Activated CD4-positive, alpha-beta T cell treated with anti-CD3 and anti-CD28 coated beads, Interleukin-2, Interleukin-6, amounts not matched to agents 100 ng/mL and 50 ng/mL, durations not matched to agents 16 hours and 8 hours (primary cell): ENCODE measurements at regions not wholly inside any gene's neighbourhood (a gene's known extent, or its start where the extent isn't known, plus 50 kb on each side); places are given as distances from the start of the nearest gene placed in this dataset.

Source experiments
- DNase-seq: peaks from one replicate; pipeline ENCODE4 v3.0.0-alpha.2; 2020

DNA sequence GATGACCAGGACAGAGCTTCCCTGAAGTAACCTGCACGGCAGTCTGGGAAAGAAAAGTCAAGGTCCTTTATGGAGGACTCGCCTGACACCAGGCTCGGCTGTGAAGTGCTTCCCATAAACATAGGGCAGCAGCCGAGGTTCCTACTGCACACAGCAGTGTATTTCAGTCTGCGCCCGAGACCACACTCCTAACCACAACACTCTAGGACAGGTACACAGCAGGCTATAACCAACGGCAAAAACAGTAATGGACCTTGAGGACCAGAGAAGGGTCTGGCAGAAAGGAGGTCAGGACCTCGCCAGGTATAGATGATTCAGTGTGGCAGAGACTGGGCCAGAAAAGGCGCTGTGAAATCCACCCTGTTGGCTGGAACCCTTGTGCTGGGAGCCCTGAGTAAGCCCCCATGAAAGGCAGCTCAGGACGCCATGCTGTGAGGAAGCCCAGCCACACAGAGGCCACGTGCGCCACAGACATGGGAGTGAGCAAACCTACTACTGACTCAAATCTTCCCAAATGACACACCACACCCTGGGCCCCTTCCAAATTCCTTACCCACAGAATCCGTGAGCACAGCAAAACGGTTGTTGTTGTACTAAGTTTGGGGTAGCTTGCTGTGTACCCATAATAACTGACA lies 129.6 kb upstream of the CST7 start:
- no peak for DNase-seq

GRCh38 chr20:24820345-24820744 lies 128.7 kb upstream of the CST7 start:
- no peak for DNase-seq

DNA sequence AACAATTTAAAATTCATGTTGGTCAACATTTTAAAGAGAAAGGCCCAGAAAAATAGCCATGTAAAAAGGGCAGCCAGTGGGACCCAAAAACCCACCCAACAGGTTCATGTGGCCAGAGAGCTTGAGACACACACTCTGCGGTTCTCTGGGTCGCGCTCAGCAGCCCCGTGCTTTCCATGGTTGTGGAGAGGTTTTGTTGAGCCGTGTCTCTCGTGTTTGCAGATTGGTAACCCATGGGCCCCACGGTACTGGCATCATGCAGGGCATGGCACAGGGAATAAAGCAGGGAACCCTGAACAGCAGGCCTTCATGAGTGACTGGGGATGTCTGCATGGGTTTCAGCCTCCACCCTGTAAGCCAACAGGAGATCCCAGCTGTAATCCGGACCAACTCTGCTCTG lies 127.7 kb upstream of the CST7 start:
- DNase-seq: no peak

DNA sequence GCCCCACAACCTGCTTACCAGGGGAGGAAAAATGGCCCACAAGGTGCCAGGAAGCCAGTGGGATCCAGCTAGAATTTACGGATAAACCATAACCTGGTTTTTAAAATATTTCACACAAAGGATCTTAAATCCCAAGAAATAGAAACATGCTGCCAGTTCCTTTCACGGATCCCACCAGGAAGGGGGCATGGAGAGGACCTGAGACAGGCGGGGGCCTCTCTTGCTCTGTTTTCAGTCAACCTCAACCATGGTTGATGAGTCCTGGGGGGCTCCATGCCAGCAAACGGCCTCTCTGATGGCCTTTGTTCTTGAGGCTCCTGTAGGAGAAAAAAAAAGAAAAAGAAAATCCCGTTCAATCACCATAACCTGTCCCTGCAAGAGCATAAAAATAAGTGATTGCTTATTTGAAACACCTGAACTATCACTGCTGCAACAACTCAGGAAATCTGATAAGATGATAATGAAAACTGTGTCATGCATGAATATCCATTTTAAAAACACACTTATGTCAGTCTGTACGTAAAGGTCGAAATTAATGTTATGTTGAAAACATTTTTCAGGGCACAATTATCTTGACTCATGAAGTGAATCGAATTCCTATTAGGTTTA lies 125.8 kb upstream of the CST7 start:
- DNase-seq: no peak

- DNase-seq: no peak
Observed at GRCh38 chr20:24823989-24824693, 124.9 kb upstream of the CST7 start.

- no peak for DNase-seq
Observed at GRCh38 chr20:24825591-24825990, 123.5 kb upstream of the CST7 start.

DNA sequence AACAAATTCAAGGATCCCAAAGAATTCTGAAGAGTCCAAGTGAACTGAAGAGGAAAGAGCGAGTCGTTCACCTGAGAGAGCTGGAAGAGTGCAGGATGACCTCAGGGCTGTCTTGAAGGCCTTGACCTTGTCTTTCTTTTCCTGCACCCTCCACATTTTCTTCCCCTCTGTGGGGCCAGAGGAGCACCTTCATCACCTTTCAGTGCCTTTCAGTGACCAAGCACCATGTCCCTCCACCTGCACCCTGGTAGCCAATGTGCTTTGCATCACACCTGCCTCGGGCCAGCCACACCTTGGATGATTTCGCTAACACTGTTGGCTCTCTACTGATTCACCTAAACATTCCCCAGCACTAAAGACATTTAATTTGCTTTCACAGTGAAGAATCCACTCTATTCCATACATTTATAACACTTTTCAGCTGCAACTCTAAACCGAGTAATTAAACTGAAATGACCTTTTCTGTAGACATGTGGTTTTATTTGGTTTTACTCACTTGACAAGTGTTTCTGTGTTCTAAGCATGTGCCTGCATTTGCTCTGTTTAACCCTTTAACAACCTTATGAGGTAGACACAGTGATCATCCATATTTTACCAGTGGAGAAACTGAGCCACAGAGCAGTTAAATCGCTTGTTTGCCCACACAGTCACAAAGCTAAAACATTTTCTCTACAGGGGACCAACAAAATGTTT lies 121.3 kb upstream of the CST7 start:
- no peak for DNase-seq

DNA sequence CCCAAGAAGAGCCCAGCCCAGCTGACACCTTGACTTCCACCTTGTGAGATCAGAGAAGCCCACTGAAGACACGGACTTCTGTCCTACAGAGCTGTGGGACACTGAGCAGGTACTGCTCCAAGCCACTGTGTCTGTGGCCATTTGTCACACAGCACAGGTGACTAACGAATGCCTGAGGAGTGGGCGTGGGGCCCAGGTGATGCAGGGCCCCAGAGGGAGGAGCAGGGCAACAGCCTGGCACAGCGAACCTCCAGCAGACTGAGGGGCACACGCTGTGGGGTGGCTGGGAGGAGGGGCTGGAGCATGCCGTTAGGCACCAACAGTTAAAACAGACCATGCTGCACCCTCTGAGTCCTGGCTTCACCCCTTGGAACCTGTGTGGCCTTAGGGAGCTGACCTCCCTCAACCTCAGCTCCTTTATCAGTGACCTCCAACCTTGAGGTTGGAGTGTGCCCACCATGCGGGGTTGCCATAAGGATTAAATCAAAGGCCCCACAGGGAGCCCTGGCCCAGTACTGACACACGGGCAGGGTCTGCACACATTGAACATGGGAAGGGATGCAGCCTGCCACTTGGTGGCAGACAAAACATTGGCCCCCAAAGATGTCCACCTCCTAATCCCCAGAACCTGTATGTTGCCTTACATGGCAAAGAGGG lies 119.9 kb upstream of the CST7 start:
- no peak for DNase-seq

GRCh38 chr20:24829649-24830370 lies 119.3 kb upstream of the CST7 start:
- DNase-seq: no peak

DNA sequence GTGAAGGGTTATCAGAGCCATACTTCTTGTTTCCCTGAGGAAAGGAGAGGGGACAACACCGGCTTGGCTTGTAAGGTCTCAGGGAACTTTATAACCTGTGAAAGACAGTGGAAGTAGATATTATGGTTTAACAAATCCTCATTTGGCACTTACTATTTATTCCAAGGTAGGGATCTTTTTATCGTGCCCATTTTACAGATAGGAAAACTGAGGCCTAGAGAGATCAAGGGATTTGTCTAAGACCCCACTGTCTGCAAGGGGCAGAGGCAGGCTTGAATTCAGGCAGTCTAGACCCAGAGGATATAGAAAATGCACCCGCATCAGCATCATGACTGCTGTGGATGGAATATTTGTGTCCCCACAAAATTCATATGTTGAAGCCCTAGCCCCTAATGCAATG lies 118.4 kb upstream of the CST7 start:
- DNase-seq: no peak

- no peak for DNase-seq
Observed at GRCh38 chr20:24831232-24831631, 117.8 kb upstream of the CST7 start.

DNA sequence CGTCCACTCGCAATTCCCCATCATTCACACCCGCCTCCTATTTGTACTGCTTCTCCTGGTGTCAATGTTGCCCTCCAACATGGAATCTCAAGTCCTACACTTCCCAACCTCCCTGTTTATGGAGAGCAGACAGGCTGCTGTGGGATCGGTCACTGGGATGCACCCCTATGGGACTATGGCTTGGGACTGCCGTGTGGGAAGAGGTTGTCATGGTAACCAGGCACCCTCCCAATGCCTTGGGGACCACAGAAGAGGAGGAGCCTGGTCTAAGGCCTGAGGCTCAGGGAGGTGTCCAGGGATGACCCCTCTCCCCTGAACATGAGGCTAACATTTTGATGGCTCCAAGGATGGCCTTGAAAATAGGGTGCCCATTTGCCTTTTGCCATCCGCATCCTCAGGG lies 116.6 kb upstream of the CST7 start:
- no peak for DNase-seq

DNA sequence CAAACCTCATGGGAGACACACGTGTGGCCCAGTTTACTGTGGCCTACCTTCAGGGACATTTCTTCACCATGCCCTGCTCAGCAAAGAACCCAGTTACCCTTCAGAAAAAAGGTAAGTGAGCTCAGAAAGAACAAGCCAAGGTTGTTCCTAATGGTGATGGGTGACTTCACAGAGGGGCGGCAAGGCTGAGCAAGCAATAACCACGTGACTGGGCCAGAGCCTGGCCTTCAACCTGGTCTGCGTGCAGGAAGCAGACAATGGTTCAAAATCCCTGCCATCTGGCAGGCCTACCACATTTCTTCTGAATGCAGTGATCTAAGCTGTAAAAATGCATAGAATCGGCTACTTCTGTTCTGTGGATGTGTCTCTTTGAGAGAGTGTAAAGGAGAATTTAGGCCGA lies 115.5 kb upstream of the CST7 start:
- no peak for DNase-seq

DNA sequence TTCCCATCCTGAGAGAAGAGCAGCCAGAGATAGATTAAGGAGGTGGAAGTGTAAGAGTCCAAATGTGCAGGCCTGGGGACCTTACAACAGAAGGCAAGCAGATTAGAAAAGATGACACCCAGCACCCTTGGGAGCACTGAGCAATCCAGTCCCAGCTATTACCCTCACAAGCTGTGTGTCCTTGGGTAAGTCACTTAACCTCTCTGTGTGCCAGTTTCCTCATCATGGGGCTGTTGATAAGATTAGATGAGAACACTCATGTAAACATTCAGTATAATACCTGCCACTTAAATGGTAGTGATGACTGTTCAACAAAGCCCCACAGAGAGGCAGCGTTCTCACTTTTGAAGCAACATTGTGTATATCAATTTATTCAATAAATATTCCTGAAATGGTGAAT lies 114.8 kb upstream of the CST7 start:
- DNase-seq: no peak

- no peak for DNase-seq
Observed at GRCh38 chr20:24835195-24835594, 113.9 kb upstream of the CST7 start.

- DNase-seq: no peak
Observed at GRCh38 chr20:24836041-24836533, 113.0 kb upstream of the CST7 start.

- no peak for DNase-seq
Observed at GRCh38 chr20:24836661-24837299, 112.3 kb upstream of the CST7 start.

GRCh38 chr20:24837781-24838450 lies 111.2 kb upstream of the CST7 start:
- no peak for DNase-seq

DNA sequence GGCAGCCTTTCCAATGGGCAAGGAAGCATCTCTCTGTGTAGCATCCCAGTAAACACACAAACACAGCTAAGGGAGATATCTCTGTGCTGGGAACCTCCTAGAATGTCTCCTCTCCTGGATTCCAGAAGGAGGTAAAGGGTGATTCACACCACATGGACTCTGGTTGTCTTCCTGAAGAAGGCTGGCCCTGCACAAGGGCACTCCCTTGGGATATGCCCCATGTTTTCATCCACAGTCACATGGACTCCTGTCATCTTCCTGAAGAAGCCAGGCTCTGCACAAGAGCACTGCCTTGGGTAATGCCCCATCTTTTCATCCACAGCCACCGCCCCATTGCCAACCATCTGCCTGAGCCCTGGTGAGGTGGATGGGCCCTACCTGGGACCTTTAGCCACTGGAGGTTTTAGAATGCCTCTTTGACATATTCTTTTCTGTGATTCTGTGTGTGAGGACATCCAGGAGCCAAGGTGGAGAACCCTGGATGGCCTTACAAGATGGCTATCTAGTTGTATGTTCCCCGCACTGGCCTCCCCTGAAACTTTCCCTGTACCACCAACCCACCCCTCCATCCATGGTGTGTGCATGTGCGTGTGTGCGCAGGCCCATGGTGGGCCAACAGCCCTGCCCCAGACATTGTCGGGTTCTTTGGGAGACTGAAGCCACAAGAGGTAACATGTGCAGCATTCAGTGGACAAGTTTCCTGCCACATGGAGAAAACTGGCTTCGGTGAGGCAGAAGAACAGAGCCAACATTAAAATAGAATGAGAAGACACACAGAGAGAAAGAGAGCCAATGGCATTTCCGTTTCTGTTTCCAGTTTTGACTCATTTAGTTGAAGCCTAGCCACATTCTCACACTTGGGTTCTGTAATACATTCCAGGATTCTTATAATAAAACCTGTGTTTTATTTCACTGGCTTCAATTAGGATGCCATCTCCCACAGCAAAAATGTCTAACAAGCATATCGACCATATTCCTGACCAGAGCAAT lies 110.2 kb upstream of the CST7 start:
- DNase-seq: peak; percentile 39

DNA sequence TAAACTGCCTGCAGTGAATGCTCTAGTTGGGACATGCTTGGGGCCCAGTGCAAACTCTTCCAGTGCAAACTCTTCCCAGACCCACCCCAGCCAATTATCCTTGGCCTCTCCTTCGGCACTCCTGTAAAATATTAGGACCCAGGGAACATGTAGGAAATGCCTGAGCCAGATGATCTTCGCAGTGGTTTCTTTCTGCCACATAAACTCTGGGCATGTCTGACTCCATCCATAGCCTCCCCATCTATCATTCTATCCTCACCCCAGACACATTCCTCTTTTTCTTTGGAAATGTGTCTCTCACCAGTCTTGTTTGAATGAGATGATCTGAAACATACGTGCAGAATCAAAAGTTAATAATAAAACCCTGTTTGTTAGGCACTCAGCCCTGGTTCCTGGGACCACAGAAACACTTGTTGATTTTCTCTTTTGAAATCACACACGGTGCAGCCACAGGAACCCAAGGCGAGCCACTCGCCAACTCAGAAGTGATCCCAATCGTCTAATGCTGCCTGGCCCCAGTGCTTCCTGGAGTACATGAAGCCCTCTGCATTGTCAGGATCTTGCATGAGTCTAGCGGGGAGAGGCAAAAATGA lies 108.9 kb upstream of the CST7 start:
- DNase-seq: peak; percentile 5
